NCI-H2171 (cell line): ENCODE measurements at regions not wholly inside any gene's neighbourhood (a gene's known extent, or its start where the extent isn't known, plus 50 kb on each side); places are given as distances from the start of the nearest gene placed in this dataset.
"Not testable (repeated sequence)": the region's sequence is repeated elsewhere in the genome, so short reads cannot be mapped to it uniquely, and the experiment has no call there.

Experiments
- DNase-seq: peaks from one replicate; lab custom pipeline; 2025; lab: John Stamatoyannopoulos, UW

- no peak for DNase-seq
Measured at GRCh38 chr7:41465571-41465970, 237.3 kb downstream of the INHBA start.

DNA sequence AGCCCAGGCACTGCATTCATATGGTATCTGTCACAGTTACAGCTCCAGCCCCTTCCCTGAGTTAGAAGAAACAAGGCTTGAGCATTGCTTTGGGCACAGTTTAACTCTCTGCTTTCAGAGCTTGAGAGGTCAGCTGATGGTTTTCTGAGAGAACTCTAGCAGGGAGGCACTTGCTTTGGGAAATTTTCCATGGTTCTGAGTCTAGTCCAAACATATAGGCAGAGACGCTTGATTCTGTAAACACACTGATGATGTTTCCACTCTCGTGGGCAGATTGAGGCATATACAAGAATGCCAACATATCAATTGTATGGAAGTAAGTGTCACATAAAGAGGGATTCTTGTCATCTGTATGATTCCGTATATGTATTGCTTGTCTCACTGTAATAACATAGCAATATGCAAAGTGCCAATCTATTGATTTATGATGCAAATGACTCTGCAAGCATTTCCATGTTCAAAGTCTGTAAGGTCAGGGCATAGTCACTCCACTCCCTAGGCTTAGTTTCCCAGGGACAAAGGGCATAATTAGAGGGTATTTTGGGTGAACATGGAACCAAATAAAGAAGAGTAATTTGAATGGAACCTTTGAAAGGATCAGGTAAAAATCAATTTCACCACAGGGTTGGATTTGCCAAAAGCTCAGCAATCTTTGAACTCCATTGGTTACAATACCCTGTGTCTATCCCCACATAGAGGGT lies 239.0 kb downstream of the INHBA start:
- no peak for DNase-seq

GRCh38 chr7:41459623-41460261 lies 243.1 kb downstream of the INHBA start:
- DNase-seq = no peak

GRCh38 chr7:41459183-41459582 lies 243.7 kb downstream of the INHBA start:
- no peak for DNase-seq

GRCh38 chr7:41457832-41458437 lies 245.0 kb downstream of the INHBA start:
- DNase-seq = no peak

DNA sequence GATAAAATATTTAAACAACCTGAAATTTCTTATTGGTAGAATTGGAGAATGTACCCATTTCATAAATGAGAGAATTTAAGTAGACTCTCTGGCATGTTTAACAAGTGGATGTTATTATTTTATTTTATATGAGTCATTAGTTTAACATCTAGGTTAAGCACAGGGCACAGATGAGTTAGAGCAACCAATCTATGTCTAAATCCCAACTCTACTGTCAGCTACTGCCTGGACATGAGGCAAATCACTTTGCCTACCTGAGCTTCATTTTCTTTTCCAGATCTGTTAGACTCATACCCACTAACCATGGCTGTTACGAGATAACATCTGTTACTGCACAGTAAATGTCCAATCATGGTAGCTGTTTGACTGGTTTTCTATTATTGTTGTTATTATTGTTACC lies 251.1 kb downstream of the INHBA start:
- no peak for DNase-seq

DNA sequence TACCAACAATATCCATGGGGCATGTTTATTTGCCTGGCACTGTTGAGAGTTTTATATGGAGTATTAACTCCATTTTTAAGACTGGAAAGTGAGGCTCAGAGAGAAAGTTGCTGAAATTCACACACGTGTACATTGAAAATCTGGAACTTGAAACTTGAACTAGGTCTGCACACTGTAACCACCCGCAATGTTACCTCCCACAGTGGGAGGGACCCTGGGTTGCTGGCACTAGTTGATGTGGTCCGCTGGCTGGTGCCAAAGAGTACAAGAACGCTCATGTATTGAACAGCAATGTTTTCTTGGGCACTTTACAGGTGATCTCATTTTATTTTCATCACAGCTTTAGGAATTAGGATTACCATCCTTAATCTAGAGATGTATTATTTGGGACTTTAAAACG lies 253.2 kb downstream of the INHBA start:
- no peak for DNase-seq

DNA sequence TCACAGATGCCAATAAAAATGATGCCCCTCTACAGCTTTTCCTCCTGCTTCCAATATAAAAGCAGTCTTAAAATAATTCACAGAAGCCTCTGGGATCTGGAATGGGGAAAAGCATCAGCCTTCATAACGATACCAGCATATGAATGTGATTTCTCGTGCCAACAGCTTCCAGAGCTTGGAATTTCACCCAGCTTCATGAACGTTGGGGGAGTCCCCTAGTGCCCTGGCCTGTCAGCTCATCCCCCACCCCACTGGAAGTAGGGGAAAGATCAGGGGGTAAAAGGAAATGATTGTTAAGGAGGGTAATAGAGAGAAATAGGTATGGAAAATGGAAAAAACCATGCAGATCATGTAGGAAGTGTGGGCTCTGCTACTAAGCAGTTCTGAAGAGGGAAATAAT lies 253.6 kb downstream of the INHBA start:
- no peak for DNase-seq

DNA sequence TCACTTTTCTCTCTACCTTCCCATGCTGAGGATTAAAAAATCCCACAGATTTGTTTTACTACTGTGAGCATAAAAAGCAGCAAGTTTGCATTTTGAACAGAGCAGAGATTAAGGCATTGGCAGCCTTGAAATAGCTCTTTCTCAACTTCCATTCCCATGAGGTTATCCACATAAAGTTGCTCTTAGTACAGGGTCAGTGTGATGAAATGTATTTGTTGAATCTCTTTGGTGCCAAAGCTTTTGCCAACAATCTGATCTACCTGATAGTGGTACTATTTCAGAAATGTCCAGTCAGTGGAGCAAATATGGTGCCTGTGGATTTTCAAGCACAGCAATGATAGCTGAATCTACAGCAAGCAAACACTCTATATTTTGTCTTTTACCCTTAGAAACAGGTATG lies 254.8 kb downstream of the INHBA start:
- no peak for DNase-seq

DNA sequence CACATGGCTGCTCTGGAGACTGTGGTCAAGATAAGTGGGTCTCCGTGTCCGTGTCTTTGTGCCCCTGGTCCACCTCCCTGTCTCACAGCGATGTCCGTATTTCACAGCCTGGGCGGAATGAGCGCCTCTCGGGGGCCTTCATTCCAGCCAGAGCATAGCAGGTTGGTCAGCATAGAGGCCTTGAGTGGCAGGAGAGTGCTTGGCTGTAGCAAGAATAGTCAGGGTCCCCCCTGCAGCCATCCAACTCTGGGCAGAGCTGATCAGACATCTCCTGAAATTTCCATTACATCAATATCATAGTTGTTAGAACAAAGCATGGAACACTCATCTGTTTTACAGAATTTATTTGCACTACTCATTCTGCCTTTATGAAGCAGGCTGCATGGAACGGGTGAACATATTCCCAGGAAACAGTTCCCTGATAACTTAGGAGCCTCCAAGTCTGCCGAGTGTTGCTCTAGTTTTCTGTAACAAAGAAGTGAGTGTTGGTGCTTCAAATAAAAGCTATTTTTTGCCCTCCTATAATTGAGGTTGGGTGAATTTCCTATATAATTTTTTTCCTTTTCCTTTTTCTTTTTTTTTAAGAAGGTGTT lies 255.3 kb downstream of the INHBA start:
- DNase-seq = no peak

- no peak for DNase-seq
Measured at GRCh38 chr7:41446606-41447449, 256.1 kb downstream of the INHBA start.

DNA sequence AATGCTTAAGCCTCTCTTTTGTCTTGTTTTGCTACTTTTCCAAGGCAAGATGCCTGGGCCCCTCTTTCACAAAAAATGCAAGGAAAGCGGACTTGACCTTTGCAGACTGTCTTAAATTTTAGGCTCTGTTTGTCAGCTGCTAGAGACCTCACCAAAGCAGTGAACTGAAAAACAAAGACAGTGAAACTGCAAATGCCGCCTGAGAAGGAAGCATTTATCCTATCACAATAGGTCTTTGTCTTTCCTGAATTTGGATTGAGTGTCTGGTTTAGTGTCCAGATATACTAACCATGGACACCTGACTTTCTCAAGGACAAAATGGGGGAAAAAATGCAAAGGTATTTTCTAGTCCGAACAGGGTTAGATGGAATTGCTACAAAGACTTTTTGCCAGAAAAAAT lies 256.9 kb downstream of the INHBA start:
- DNase-seq = no peak

DNA sequence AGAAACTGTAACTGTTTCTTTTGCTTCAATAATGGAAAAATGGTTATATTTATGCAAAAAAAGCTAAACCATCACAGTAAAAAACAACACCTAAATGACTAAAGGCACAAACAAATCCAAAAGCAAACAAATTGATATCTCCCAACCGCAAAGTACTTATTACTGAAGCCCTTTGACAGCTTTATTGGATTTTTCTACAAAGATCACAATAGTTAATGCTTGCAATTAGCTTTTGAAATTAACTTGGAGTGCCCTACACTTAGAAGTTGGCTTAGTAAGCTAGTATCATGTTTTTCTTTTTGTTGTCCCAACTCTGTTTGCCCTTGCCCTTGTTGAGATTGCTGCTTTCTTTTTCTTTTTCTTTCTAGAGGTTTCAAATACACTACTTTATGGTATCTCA lies 257.5 kb downstream of the INHBA start:
- no peak for DNase-seq

GRCh38 chr7:41439515-41439879 lies 263.4 kb downstream of the INHBA start:
- DNase-seq = no peak

GRCh38 chr7:41438705-41439514 lies 264.0 kb downstream of the INHBA start:
- no peak for DNase-seq

- DNase-seq = no peak
Measured at GRCh38 chr7:41437257-41438196, 265.4 kb downstream of the INHBA start.

- DNase-seq = no peak
Measured at GRCh38 chr7:41436139-41436538, 266.8 kb downstream of the INHBA start.

GRCh38 chr7:41435020-41435419 lies 267.9 kb downstream of the INHBA start:
- DNase-seq = not testable (repeated sequence)

DNA sequence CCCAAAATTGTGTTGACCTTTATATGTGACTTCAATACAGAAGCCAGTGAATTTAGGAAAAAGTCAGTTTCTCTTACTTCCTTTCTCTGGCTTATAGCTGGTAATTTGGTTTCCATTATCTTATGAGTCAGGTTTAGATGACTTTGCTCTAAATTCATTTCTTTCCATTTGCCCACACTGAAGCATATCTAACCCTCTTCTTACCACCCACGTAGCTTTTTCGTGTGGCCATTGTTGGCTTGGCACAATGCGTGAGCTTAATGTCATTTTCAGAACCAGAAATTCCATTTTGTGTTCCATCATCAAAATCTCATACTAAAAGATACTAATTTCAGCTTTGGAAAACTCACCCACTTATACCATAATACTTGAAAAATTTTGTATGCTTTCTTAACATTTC lies 271.2 kb downstream of the INHBA start:
- no peak for DNase-seq

- DNase-seq = no peak
Measured at GRCh38 chr7:41428381-41428780, 274.5 kb downstream of the INHBA start.
